AG09309 (cell line): ENCODE measurements at regions not wholly inside any gene's neighbourhood (a gene's known extent, or its start where the extent isn't known, plus 50 kb on each side); places are given as distances from the start of the nearest gene placed in this dataset.

Experiments used
- DNase-seq: peaks from one replicate; pipeline ENCODE4 v3.0.0-alpha.2; 2010; ENCODE audit warnings: low read depth
- H3K4me3 ChIP-seq: 2 replicates; pipeline ENCODE4 v1.5.1; 2011; ENCODE audit warnings: mild to moderate bottlenecking, low read depth, low read length, moderate library complexity; ENCODE audit not compliant: control insufficient read depth
- CTCF ChIP-seq: IDR thresholded peaks from 2 replicates; pipeline ENCODE4 v1.5.1; 2011; ENCODE audit warnings: mild to moderate bottlenecking, low read depth, low read length, inconsistent platforms; ENCODE audit not compliant: insufficient read depth, control insufficient read depth; ENCODE audit errors: missing control alignments

GRCh38 chr9:79040671-79041070 lies 531.1 kb upstream of the TLE4 start:
- no peak for TF ChIP-seq CTCF
- no peak overlapping the region for H3K4me3 ChIP-seq
- no peak for DNase-seq

- no peak overlapping the region for H3K4me3 ChIP-seq
- no peak for TF ChIP-seq CTCF
These were observed 530.5 kb upstream of the TLE4 start for GRCh38 chr9:79041266-79041665.

GRCh38 chr9:79043916-79044315 lies 527.8 kb upstream of the TLE4 start:
- no peak overlapping the region for H3K4me3 ChIP-seq
- DNase-seq = no peak
- TF ChIP-seq CTCF = no peak

More at GRCh38 chr9:79041266-79041665, 530.5 kb upstream of the TLE4 start:
- DNase-seq = no peak

GRCh38 chr9:79046401-79046800 lies 525.4 kb upstream of the TLE4 start:
- no peak for DNase-seq
- no peak overlapping the region for H3K4me3 ChIP-seq
- no peak for TF ChIP-seq CTCF

- no peak for TF ChIP-seq CTCF
- no peak overlapping the region for H3K4me3 ChIP-seq
- no peak for DNase-seq
These were observed 522.4 kb upstream of the TLE4 start for GRCh38 chr9:79049371-79049770.

GRCh38 chr9:79053598-79053997 lies 518.2 kb upstream of the TLE4 start:
- no peak for DNase-seq
- H3K4me3 ChIP-seq = no peak overlapping the region
- TF ChIP-seq CTCF = no peak

- TF ChIP-seq CTCF = no peak
- no peak for DNase-seq
- H3K4me3 ChIP-seq = no peak overlapping the region
These were observed 517.3 kb upstream of the TLE4 start for GRCh38 chr9:79054500-79054899.
